NCI-H2171 (cell line): ENCODE measurements at regions not wholly inside any gene's neighbourhood (a gene's known extent, or its start where the extent isn't known, plus 50 kb on each side); places are given as distances from the start of the nearest gene placed in this dataset.

ENCODE experiments used
- DNase-seq: peaks from one replicate; lab custom pipeline; 2025; lab: John Stamatoyannopoulos, UW

DNA sequence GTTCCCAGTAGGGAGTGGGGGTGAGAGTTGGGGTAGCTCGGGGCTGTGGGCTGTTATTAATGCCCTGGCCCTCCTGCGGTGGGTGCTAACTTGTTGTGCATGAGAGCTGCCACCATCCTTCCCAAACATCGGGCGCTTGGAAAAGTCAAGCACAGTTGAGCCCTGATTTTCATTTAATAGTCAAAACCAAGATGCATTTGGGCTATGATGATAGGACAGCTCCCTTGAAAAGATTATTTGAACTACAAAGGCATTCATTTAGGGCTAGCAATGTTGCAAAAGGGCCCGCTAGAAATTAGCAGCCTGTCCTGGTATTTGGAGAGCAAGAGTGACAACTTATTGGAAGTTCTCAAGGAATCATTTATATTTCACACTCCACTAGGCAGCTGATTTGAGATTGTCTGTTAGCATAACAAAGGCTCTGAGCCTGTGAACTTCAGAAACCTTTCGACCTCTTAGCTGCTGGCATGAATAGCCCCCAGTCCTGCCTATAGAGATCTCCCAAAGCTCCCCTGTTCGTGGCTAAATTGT, 128.2 kb upstream of the TMEM161B start:
- no peak for DNase-seq

DNA sequence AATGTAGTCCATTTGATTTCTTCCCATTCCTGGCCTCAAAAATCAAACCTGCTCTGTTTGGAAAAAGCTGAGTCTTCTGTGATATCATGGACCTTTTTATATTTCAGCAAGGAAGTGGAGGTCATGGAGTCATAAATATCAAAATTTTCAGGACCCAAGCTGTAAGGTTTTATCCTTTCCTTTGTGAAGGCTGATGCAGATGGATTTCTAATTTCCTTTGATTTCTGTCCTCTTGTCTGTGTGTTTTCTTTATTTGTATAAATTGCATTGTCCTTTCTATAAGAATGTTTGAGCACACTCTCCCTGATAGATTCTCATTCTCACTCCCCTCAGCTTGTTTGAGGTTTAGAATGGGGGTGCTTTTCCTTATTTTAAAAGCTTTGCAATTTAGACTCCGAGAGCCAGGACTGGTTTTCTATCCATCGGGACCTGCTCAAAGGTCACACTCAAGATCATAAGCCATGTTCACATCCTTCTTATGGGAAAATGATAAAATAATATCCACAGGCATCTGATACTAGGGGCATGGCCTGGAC, 127.4 kb upstream of the TMEM161B start:
- DNase-seq, result no peak

DNA sequence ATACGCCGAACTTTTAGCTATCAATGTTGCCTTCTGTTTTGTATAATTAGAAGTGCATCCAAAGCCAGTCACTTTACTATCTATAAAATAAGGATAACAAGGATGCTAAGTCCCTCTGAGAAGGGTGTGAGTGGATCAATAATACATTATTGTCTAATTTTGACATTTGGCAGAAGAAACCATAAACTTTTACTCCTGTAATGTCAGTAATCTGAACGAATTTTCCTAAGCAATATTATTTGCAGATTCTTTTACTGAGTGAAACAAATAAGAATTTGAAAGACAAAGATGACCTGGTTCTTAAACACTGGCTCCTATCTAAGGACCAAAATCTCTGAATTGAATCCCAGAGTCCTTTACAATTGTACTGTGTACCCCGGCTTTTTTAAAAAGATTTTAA, 126.6 kb upstream of the TMEM161B start:
- DNase-seq, result no peak

DNA sequence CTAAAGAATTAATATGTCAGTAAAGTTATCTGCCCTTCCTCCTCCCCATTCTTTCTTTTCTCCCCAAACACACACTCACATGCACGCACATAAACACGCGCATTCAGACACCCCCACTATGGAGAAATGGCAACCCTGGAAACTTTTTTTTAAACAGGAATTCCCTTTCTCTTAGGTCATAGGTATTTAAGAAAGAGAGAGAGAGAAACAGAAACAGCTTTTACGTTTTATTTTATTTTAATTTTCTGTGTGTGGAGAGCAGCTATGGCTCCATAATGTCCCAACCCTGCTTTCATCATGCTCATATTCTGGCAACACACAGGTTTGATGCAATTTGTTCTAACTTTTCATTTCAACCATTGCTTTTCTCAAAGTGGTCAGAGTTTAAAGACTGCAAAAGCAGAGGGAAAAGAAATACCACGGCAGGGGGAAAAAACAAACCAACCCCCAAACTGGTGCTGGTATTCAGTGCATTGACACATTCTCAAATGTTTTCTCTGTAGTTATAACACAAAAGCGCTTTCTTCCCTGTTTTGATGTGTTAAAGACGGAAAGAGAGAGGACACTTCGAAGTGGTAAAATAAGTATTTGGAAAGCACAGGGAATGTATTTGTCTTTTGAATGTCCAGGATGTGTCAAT, 126.0 kb upstream of the TMEM161B start:
- DNase-seq, result no peak

DNA sequence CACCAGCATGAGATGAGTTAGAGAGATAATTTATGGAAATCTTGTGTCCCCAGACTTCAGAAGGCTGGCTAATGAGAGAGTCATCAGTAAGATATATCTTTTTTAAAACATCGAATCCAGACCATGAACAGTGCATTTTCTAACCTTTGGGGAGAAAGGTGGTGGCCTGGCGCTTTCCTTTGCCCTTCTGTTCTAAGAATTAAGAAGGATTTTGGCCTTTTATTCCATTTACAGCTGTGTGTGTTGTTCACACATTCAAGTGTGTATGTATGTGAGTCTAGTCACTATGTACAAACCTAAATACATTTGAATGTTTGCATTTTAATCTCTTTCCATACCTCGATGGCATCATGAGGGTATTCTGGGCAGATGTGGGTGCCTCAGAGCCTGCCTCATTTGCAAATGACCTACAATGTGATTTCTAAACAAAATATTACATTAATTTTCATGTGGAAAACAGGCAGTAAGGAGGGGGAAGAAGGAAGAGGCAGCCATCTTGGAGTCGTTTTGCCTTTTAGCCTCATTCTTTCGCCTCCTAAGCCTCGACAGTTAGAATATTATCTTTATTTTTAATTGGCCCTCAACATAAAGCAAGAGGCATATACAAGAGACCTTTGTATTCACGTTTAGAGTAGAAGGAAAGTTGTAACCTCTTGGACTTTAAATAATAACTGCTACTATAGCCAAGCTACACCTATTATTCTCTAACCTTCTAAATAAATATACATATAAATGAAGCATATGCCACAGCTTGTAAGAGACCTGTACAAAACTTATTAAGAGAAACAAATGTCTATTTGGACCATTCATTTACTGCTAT, 125.3 kb upstream of the TMEM161B start:
- DNase-seq, result no peak

DNA sequence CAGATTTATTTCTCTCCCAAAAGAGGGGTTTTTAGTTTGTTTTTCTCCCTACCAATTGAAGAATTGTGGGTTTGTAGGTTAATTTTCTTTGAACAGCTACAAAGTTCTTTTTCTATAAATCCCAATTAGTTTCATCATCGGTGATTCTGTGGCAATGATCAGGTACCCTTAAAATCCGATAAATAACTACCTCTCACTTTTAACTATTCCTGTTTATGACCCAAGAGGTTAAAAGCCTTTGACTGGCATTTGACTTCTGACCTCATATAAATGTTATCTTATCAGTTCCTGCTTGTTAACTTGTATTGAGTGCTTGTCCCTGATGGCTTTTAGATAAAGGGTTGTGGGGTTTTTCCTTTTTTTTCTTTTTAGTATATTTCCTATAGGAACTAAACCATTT, 124.4 kb upstream of the TMEM161B start:
- no peak for DNase-seq

DNA sequence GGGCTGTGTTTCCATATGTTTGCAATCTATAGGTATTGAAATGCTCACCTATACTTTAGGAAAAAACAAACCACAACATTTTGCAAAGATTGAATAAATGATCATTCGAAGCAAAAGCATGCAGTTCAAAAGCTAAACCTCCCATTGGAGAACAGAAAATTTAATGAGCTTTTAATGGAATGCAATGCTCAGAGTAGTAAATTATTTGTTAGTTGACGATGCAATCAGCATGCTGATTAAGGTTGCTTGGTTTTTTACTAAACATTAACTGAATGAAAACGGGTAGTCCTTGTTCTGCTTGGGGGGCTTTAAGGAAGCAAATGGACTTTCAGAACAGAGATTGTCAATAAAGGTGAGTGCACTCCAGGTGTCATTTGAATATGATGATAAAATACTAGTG, 123.3 kb upstream of the TMEM161B start:
- DNase-seq, result no peak

DNA sequence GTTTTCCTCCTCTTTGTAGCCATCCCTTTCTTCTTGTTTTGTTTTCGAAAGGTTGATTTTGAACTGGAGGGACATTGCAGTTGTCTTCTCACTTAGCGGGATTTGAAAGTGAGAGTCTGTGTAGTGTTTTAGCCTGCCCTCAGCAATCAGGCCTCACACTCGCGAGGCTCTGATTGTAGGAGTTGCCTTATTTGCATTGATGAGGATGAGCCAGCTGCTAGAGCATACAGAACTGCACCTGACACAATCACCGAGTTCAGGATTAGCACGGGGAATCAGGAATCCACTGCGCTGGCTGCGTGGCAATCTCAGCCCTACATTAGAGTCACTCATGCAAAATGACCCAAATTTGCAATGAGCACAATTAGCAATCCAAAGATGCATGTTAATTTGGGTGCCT, 122.5 kb upstream of the TMEM161B start:
- no peak for DNase-seq

DNA sequence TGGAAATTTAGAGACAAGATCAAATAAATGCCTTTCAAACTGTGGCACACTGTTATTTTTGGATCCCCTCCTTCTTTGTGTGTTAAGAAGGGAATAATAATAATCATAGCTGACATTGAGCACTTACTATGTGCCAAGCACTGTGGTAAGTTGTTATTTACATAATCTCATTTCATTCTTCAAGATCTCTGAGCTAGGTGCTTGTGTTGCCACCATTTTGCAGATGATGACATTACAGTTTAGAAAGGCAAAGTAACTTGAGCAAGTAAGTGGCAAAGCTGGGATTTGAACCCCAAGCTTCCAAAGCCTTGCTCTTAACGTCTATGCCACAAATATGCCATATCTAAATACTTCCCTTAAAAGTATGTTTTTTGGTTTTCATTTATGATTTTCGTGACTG, 121.8 kb upstream of the TMEM161B start:
- no peak for DNase-seq

DNA sequence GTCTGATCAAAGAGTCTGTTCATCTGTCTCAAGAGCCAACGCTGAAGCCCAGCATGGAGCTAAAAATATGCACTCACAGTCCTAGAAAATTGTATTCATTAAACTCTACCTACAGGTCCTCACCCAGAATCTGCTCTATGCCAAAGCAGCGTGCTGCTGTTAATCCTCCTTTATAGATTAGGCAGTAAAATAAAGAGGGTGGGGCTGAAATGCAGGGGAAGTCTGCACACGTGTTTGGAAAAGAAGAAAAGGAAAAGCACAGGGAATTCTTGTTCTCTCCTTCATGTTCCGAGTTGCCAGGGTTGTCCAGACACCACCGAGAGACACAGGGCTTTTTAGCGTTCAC, 121.4 kb upstream of the TMEM161B start:
- no peak for DNase-seq

DNA sequence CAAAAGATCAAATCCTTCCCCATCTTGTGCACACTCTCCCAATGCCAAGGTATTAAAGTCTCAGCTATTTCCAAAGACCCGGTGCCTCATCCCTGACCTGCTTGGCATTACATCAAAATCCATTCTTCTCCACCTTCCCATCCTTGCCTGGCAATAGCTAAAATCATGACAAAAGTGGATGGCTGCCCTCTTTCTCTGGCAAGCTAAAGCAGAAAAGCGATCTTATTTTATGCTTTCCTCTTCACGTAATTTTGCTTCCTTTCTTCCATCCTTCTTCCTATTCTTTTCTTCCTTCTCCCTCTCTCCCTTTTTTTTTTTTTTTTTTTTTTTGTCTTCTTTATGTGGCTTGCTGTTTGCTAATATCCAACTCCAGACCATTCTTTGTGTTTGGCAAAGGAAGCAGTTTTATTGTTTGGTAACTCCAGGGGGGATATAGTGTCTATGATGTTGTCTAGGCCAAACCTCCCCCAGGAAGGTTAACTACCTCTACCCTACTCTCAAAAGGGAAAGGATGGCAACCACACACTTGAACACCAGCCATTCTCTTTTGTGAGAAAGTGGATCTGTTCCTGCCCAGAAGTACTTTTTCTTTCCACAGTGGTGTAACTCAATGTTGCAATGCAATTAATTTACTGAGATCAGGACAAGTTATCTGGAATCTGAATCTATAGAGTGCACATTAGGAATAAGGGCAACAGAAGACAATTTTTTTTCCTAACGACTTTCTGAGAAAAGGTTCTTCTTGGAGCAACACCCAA, 120.9 kb upstream of the TMEM161B start:
- no peak for DNase-seq

DNA sequence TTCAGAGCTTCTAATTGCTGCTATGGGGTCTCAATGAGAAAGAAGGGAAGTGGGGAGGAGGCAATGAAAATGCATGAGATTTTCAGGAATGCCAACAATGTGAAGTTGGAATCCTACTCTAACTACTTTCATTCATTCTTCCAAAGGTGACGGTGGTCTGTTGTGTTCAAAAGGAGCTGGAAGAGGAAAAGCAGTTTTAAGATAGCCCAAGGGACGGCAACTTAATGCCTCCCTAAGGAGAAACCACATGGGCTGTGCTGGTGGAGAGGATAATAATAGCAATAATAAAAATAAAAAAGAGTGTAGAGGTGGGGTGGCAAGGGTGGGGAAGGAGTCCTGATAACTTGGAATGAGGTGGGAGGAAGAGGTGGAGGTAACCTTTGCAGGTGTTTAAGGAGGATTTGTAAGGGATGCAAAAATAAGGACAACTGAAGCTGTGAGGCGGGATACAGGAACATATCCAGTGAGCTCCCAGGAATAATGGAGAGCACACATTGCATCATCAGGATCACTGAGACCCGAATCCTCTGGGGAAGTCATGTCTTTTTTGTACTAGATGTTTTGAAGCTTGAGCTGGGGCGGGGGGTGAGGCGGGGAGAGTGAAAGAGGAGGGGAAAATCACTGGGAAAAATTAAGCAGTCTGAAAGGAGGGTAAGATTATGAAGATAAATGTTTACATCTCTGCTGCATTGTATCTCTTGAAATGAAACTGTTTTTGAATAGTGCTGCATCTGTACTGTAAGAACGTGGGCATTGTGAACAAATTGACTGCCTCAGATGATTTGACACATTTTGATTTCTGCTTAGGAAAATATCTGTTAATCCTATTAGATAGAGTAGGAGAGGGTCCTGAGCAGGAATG, 120.1 kb upstream of the TMEM161B start:
- peak; percentile 26 for DNase-seq

DNA sequence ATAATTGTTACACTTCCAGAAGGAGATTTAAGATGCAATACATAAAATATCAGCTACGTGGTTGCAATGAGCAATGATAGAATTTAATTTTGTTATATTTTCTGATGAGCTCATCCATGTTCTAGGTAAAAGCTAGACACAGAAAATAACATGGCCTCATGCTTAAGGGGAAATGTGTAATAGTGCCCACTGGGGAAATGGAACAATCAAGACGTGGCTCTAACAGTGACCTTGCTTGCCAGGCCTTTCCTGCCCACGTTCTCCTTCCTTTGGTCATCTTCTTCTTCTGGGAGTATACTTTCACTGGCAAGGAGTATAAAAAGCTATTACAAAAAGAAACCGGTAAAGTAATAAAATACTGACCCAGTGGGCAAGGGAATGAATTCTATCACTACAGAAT, 116.2 kb upstream of the TMEM161B start:
- DNase-seq, result no peak

DNA sequence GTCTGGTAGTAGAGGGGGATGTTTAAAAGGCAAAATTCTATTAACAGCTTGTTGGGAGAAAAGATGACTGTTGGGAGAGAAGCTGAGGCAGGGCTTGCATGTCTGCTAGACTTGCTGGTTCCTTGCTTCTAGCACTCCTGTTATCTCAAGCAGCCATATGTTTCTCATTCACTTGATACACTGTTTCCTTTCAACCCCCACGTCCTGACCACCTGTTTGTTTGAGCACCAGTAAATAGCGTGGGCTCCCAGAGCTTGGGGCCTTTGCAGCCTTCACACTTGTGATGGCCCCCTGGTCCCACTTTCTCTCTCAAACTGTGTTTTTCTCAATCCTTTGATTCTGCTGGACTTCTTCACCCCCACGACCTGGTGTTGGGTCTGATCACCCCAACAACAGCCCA, 111.7 kb upstream of the TMEM161B start:
- peak; percentile 8 for DNase-seq

DNA sequence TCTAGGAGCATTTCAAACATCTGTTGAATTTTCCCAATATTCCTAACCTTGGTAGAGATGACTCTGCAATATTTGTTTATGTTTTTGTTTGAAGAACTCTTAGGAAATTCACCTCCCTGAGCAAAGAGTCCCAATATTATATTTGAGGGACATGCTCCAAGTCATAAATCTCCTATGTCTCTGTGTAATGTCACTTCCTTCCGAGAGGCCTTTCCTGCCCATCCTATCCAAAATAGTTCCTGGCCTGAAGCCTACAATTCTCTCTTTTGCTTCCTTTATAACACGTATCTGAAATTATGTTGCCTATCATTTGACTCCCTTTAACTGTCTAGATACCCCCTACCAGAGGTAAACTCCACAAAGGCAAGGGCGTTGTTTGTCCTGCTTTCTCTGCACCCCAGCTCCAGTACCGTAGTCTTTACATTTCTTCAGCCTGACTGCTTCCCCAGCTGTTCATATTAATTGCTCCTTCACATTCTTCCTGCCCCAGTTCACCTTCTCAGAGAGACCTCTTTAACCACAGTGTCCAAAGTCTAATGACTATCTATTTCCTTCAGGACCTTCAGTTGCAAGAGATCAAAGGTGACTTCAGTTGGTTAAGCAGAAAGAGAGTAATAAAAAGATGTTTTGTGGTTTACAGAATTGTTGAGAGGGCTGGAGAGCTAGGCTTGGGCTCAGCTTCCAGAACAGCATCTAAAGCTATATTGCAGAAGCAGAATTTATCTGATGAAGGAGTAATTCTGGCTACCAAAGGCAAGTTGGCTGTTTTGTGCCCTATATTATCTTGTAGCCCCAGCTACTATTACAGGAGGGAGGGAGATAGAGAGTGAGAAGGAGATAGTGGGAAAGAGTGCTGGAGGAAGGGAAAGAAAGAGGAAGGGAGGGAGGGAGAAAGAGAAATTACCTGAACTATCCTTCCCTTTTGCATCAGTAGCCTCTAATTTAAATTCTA, 109.3 kb upstream of the TMEM161B start:
- DNase-seq, result peak; percentile 13

DNA sequence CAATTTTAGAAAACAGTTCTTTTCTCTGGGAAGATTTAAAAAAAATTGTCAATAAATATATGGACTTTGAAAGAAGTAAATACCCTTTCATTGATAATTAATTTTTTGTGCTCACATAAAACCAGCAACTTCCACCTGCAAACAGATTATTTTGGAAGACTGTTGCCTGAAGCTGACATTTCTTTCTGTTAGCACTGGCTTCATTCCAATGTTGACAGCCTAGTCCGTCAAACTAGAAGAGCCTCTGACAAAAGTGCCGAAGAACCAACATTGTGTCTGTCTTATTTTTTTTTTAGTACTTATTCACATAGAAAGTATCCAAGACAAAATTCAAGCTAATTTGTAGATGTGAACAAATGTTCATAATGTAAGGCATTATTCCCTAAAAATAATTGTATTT, 108.6 kb upstream of the TMEM161B start:
- DNase-seq, result no peak

DNA sequence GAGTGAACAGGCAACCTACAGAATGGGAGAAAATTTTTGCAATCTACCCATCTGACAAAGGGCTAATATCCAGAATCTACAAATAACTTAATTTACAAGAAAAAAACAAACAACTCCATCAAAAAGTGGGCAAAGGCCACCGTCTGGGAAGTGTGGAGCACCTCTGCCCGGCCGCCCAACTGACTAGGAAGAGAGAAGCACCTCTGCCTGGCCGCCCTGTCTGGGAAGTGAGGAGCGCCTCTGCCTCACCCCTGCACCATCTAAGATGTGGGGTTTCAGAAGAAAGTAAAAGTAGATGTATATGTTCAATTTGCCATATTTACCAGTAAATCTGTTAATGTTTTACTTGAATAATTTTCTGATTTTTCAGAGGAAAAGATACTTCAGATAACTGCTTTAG, 108.1 kb upstream of the TMEM161B start:
- no peak for DNase-seq

DNA sequence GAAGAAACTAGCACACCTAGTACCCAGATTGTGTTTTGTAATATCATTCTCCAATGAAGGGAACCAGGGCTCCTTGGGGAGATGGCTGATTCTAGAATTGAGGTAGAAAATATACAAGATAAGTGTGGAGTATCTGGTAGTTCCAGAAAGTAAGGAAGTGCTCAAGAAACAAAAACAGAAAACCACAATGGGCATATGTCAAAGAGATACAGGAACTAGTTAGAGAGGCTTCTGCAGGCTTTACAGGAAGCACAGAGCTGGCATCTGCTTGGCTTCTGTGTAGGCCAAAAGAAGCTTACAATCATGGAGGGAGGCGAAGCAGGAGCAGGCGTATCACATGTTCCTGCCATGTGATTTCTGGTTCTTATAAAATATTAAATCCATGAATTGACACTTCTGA, 105.7 kb upstream of the TMEM161B start:
- DNase-seq, result no peak

DNA sequence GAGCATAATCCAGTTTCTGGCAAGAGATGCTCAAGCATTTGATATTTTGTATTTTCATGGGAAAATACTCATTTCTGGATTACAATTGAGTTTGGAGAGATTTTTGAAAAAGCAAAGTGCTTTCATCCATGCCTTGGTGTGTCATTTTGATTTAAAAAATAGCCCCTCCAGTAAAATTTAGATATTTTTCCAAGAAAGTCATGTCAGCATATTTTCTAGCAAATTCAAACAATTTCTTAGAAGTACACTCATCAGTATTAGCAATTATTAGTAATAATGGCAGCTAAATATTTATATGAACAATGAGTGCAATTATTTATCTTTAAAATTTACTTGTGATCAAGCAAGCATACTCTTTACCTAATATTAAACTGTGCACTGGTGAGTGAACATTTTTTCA, 102.2 kb upstream of the TMEM161B start:
- no peak for DNase-seq

DNA sequence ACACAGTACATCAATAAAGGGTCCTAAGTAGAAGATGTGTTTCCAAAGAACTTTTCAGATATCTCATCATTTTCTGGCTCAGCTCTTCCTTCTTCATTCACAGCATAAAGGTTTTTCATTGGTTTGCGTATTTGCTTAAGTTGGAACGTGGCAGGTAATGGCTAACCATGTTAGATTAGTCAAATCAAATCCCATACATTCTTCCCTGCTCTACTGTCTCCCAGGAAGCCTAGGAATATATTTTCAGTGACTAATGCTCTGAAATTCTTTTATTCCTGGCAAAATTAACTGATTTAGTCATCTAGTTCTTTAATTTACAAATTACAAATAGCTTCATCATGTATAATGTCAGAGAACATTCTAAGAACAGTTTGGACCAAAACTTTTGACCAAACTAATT, 99.6 kb upstream of the TMEM161B start:
- no peak for DNase-seq

DNA sequence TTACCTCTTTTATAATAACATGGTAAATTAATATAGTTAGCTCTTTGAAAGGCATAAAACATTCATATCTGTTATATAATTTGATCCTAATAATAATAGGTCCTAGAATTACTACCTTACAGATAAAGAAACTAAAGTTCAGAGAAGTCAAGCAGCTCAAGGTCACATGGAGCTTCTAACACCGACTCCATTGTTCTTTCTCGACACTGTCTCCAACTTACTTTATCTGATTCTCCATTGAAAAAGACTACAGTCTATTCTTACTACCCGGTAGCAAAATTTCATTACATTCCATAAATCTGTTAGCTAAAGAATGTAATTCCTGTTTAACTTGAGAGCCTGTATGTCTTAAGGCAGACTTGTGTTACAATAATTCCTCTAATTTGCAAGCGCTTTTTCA, 96.3 kb upstream of the TMEM161B start:
- no peak for DNase-seq
